Upper lobe of right lung (tissue), 1 donor: ENCODE measurements at regions not wholly inside any gene's neighbourhood (a gene's known extent, or its start where the extent isn't known, plus 50 kb on each side); places are given as distances from the start of the nearest gene placed in this dataset.
"Not testable (repeated sequence)": the region's sequence is repeated elsewhere in the genome, so short reads cannot be mapped to it uniquely, and the experiment has no call there.

Source experiments
- ATAC-seq: fragments of 200-7000 bp; cut with Tn5 transposase; one replicate; pipeline ENCODE4 v1.9.1; 2020; ENCODE audit warnings: mild to moderate bottlenecking, moderate library complexity
- DNase-seq: peaks from one replicate; pipeline ENCODE4 v3.0.0-alpha.2; 2020
- H3K27ac ChIP-seq: fragments of 200-600 bp; one replicate; pipeline ENCODE4 v1.8.0; 2022
- H3K27me3 ChIP-seq: fragments of 200-600 bp; one replicate; pipeline ENCODE4 v1.8.0; 2022; ENCODE audit warnings: mild to moderate bottlenecking
- H3K36me3 ChIP-seq: fragments of 200-600 bp; one replicate; pipeline ENCODE4 v1.8.0; 2022
- H3K4me1 ChIP-seq: fragments of 200-600 bp; one replicate; pipeline ENCODE4 v1.8.0; 2022
- H3K4me3 ChIP-seq: fragments of 200-600 bp; one replicate; pipeline ENCODE4 v1.8.0; 2022; ENCODE audit warnings: mild to moderate bottlenecking
- H3K9me3 ChIP-seq: fragments of 200-600 bp; one replicate; pipeline ENCODE4 v1.8.0; 2022
- CTCF ChIP-seq: fragments of 200-600 bp; IDR thresholded peaks from one replicate; pipeline ENCODE4 v1.8.0; 2022; ENCODE audit warnings: antibody characterized with exemption
- intact Hi-C: fragments of 100-400 bp; cut with DNase I; formaldehyde crosslinking; loops from one replicate; pipeline ENCODE4 v1.11.0; 2022
- donor health status: DM: no; HTN: yes; CAD: no; lungs with severe emphysema.

GRCh38 chr5:92177926-92178487 lies 794.9 kb upstream of the ARRDC3 start:
- Histone ChIP-seq H3K4me1 (no peaks in the 10 kb centered on the region), H3K27me3 (no peaks in the 10 kb centered on the region), H3K9me3 (no peaks in the 10 kb centered on the region), H3K36me3 (no peaks in the 10 kb centered on the region), H3K4me3 (no peak overlapping the region), H3K27ac (no peak overlapping the region)
- ATAC-seq (no peak), DNase-seq (no peak)
- intact Hi-C loops = no loop called here
- TF ChIP-seq CTCF = no peak

- no peak overlapping the region for H3K4me3 ChIP-seq
- ATAC-seq = no peak
- TF ChIP-seq CTCF = no peak
- no peak overlapping the region for H3K27ac ChIP-seq
- H3K4me1 ChIP-seq = no peaks in the 10 kb centered on the region
- no peaks in the 10 kb centered on the region for H3K27me3 ChIP-seq
- H3K36me3 ChIP-seq = no peaks in the 10 kb centered on the region
- intact Hi-C loops = no loop called here
- H3K9me3 ChIP-seq = no peaks in the 10 kb centered on the region
- DNase-seq = no peak
These were observed 780.8 kb upstream of the ARRDC3 start for GRCh38 chr5:92163906-92164305.

GRCh38 chr5:92147798-92148197 lies 764.7 kb upstream of the ARRDC3 start:
- intact Hi-C loops = no loop called here
- ATAC-seq = no peak
- Histone ChIP-seq H3K27ac (no peak overlapping the region), H3K27me3 (no peaks in the 10 kb centered on the region), H3K9me3 (no peaks in the 10 kb centered on the region), H3K4me3 (no peak overlapping the region), H3K36me3 (no peaks in the 10 kb centered on the region), H3K4me1 (no peaks in the 10 kb centered on the region)
- DNase-seq = no peak
- no peak for TF ChIP-seq CTCF

GRCh38 chr5:92147266-92147665 lies 764.1 kb upstream of the ARRDC3 start:
- Histone ChIP-seq H3K27ac (no peak overlapping the region), H3K36me3 (no peaks in the 10 kb centered on the region), H3K4me1 (no peaks in the 10 kb centered on the region), H3K4me3 (no peak overlapping the region), H3K27me3 (no peaks in the 10 kb centered on the region), H3K9me3 (no peaks in the 10 kb centered on the region)
- no peak for ATAC-seq
- no peak for TF ChIP-seq CTCF
- intact Hi-C loops = no loop called here
- no peak for DNase-seq

- no peaks in the 10 kb centered on the region for H3K36me3 ChIP-seq
- no peak overlapping the region for H3K4me3 ChIP-seq
- H3K27ac ChIP-seq = no peak overlapping the region
- no peaks in the 10 kb centered on the region for H3K4me1 ChIP-seq
- intact Hi-C loops = no loop called here
- no peak for TF ChIP-seq CTCF
- DNase-seq (no peak), ATAC-seq (no peak)
- H3K27me3 ChIP-seq = no peaks in the 10 kb centered on the region
- H3K9me3 ChIP-seq = no peaks in the 10 kb centered on the region
These were observed 762.7 kb upstream of the ARRDC3 start for GRCh38 chr5:92145852-92146251.

GRCh38 chr5:92144824-92145223 lies 761.7 kb upstream of the ARRDC3 start:
- no peak for ATAC-seq
- no peaks in the 10 kb centered on the region for H3K36me3 ChIP-seq
- intact Hi-C loops = no loop called here
- H3K4me1 ChIP-seq = no peaks in the 10 kb centered on the region
- no peaks in the 10 kb centered on the region for H3K27me3 ChIP-seq
- H3K27ac ChIP-seq = no peak overlapping the region
- H3K4me3 ChIP-seq = no peak overlapping the region
- no peak for TF ChIP-seq CTCF
- H3K9me3 ChIP-seq = no peaks in the 10 kb centered on the region
- DNase-seq = no peak

GRCh38 chr5:92132294-92132908 lies 749.3 kb upstream of the ARRDC3 start:
- H3K9me3 ChIP-seq, H3K36me3 ChIP-seq, H3K27me3 ChIP-seq, ATAC-seq, H3K27ac ChIP-seq, H3K4me1 ChIP-seq, H3K4me3 ChIP-seq, DNase-seq, intact Hi-C loops: not testable (repeated sequence)
